RWPE2 (cell line): ENCODE measurements at regions not wholly inside any gene's neighbourhood (a gene's known extent, or its start where the extent isn't known, plus 50 kb on each side); places are given as distances from the start of the nearest gene placed in this dataset.
A peak's percentile ranks its signal among the peaks of the same experiment; 100 is the strongest.
"Not testable (repeated sequence)": the region's sequence is repeated elsewhere in the genome, so short reads cannot be mapped to it uniquely, and the experiment has no call there.

ENCODE experiments used
- ATAC-seq: fragments of 200-7000 bp; cut with Tn5 transposase; 3 replicates; pipeline ENCODE4 v1.9.1; 2021; ENCODE audit warnings: low read depth
- DNase-seq: peaks from one replicate; pipeline ENCODE4 v3.0.0-alpha.2; 2020; ENCODE audit warnings: low spot score
- H3K27ac ChIP-seq: fragments of 450-650 bp; 2 replicates; pipeline ENCODE4 v1.5.1; 2017; ENCODE audit warnings: mild to moderate bottlenecking; ENCODE audit not compliant: poor library complexity, severe bottlenecking
- H3K27me3 ChIP-seq: fragments of 250-450 bp; sonication (Bioruptor Pico); 2 replicates; pipeline ENCODE4 v1.5.1; 2021; ENCODE audit warnings: mild to moderate bottlenecking, moderate library complexity; ENCODE audit not compliant: insufficient read depth, poor library complexity, severe bottlenecking
- H3K36me3 ChIP-seq: fragments of 250-450 bp; sonication (Bioruptor Pico); 2 replicates; pipeline ENCODE4 v1.5.1; 2020; ENCODE audit warnings: low read depth, mild to moderate bottlenecking, moderate library complexity
- H3K4me1 ChIP-seq: fragments of 250-450 bp; sonication (Bioruptor Pico); 2 replicates; pipeline ENCODE4 v1.5.1; 2021; ENCODE audit warnings: mild to moderate bottlenecking, moderate library complexity; ENCODE audit not compliant: insufficient read depth, poor library complexity, severe bottlenecking
- H3K4me3 ChIP-seq: fragments of 250-450 bp; sonication (Bioruptor Pico); 2 replicates; pipeline ENCODE4 v1.5.1; 2021; ENCODE audit warnings: mild to moderate bottlenecking, moderate library complexity; ENCODE audit not compliant: severe bottlenecking
- H3K9me3 ChIP-seq: fragments of 250-450 bp; sonication (Bioruptor Pico); 2 replicates; pipeline ENCODE4 v1.5.1; 2021; ENCODE audit warnings: mild to moderate bottlenecking, moderate library complexity; ENCODE audit not compliant: severe bottlenecking
- CTCF ChIP-seq: fragments of 450-650 bp; IDR thresholded peaks from one replicate; pipeline ENCODE4 v1.5.1; 2017; ENCODE audit warnings: mild to moderate bottlenecking, moderate library complexity; ENCODE audit not compliant: poor library complexity, severe bottlenecking

GRCh38 chr9:136599811-136600660, 54.2 kb upstream of the NOTCH1 start:
- H3K27ac ChIP-seq = no peak overlapping the region
- no peaks in the 10 kb centered on the region for H3K36me3 ChIP-seq
- peaks cover 12% of the 10 kb centered on the region for H3K4me1 ChIP-seq
- no peak for DNase-seq
- no peaks in the 10 kb centered on the region for H3K9me3 ChIP-seq
- ATAC-seq = no peak
- TF ChIP-seq CTCF = no peak
- H3K27me3 ChIP-seq = no peaks in the 10 kb centered on the region
- H3K4me3 ChIP-seq = no peak overlapping the region

GRCh38 chr9:136599074-136599531, 53.3 kb upstream of the NOTCH1 start:
- Histone ChIP-seq H3K9me3 (no peaks in the 10 kb centered on the region), H3K27ac (no peak overlapping the region), H3K36me3 (no peaks in the 10 kb centered on the region), H3K4me1 (peaks cover 12% of the 10 kb centered on the region), H3K27me3 (no peaks in the 10 kb centered on the region), H3K4me3 (no peak overlapping the region)
- ATAC-seq (peak; percentile 30; the same call in 1 of the 3 replicates), DNase-seq (no peak)
- no peak for TF ChIP-seq CTCF

- not testable (repeated sequence) for ATAC-seq, H3K36me3 ChIP-seq, DNase-seq, H3K9me3 ChIP-seq, H3K27ac ChIP-seq, H3K27me3 ChIP-seq, H3K4me3 ChIP-seq
- H3K4me1 ChIP-seq = peaks cover 12% of the 10 kb centered on the region
Measured at GRCh38 chr9:136598390-136599073, 52.7 kb upstream of the NOTCH1 start.

GRCh38 chr9:136597965-136598364, 52.1 kb upstream of the NOTCH1 start:
- TF ChIP-seq CTCF = no peak
- DNase-seq (no peak), ATAC-seq (no peak)
- H3K4me3 ChIP-seq = no peak overlapping the region
- no peaks in the 10 kb centered on the region for H3K36me3 ChIP-seq
- H3K27me3 ChIP-seq = no peaks in the 10 kb centered on the region
- H3K4me1 ChIP-seq = peaks cover 12% of the 10 kb centered on the region
- H3K9me3 ChIP-seq = no peaks in the 10 kb centered on the region
- no peak overlapping the region for H3K27ac ChIP-seq

- ATAC-seq (peak; percentile 40; the same call in 1 of the 3 replicates), DNase-seq (no peak)
- no peak for TF ChIP-seq CTCF
- no peak overlapping the region for H3K27ac ChIP-seq
- H3K27me3 ChIP-seq = no peaks in the 10 kb centered on the region
- no peaks in the 10 kb centered on the region for H3K9me3 ChIP-seq
- H3K4me1 ChIP-seq = peaks cover 12% of the 10 kb centered on the region
- H3K36me3 ChIP-seq = no peaks in the 10 kb centered on the region
- no peak overlapping the region for H3K4me3 ChIP-seq
Measured at GRCh38 chr9:136597141-136597885, 51.5 kb upstream of the NOTCH1 start.
